ENCODE measurements at regions not wholly inside any gene's neighbourhood (a gene's known extent, or its start where the extent isn't known, plus 50 kb on each side); places are given as distances from the start of the nearest gene placed in this dataset.

DNA sequence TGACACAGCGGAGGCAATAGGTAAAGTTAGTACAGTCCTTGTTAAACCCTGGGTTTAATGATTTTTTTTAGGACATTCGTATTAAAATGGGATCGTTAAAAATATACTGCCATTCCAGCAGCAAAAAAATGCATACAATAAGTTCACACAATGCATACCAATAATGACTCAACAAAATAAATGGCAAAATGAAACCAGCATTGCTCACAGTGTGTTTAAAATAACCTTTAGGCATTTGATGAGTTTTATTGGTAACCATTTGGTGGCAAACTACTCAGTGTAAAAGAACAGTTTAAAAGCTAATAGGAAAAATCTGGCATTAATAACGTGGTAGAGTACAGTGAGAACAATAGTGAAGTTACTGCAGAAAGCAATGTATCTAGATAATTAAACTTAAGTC is 539.0 kb upstream of the PIK3C3 start:
- H3K27ac ChIP-seq: no peak overlapping the region
- H3K4me3 ChIP-seq: no peak overlapping the region
- no peaks in the 10 kb centered on the region for H3K36me3 ChIP-seq
- H3K4me1 ChIP-seq: no peaks in the 10 kb centered on the region
- H3K9me3 ChIP-seq: no peaks in the 10 kb centered on the region
- no peak for DNase-seq
- TF ChIP-seq, protein P1, sequence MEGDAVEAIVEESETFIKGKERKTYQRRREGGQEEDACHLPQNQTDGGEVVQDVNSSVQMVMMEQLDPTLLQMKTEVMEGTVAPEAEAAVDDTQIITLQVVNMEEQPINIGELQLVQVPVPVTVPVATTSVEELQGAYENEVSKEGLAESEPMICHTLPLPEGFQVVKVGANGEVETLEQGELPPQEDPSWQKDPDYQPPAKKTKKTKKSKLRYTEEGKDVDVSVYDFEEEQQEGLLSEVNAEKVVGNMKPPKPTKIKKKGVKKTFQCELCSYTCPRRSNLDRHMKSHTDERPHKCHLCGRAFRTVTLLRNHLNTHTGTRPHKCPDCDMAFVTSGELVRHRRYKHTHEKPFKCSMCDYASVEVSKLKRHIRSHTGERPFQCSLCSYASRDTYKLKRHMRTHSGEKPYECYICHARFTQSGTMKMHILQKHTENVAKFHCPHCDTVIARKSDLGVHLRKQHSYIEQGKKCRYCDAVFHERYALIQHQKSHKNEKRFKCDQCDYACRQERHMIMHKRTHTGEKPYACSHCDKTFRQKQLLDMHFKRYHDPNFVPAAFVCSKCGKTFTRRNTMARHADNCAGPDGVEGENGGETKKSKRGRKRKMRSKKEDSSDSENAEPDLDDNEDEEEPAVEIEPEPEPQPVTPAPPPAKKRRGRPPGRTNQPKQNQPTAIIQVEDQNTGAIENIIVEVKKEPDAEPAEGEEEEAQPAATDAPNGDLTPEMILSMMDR (IDR thresholded peaks at IDR 0.05): no peak
- TF ChIP-seq POLR2A (IDR thresholded peaks at IDR 0.05): no peak
- H3K27me3 ChIP-seq: no peaks in the 10 kb centered on the region

DNA sequence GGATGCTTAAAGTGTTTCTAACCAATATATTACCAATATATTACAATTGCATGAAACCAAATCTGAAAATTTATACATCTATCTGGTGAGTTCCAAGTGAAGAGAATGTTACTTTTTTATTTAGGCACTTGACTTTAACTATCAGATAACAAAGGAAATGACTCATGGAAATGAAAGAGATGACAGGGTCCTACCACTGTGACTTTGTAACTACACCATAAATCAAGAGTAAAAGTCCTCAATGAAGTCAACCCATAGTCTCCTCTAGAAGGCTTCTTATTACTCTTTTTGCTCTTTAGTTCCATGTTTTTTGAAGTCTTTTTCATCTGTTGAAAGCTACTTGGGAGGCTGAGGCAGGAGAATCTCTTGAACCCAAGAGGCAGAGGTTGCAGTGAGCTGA is 545.0 kb upstream of the PIK3C3 start:
- DNase-seq: no peak
- Histone ChIP-seq H3K9me3 (no peaks in the 10 kb centered on the region), H3K36me3 (no peaks in the 10 kb centered on the region), H3K27ac (no peak overlapping the region), H3K4me1 (no peaks in the 10 kb centered on the region), H3K27me3 (no peaks in the 10 kb centered on the region), H3K4me3 (no peak overlapping the region)
- TF ChIP-seq, protein P1 (IDR thresholded peaks at IDR 0.05): no peak
- no peak for TF ChIP-seq POLR2A (IDR thresholded peaks at IDR 0.05)

DNA sequence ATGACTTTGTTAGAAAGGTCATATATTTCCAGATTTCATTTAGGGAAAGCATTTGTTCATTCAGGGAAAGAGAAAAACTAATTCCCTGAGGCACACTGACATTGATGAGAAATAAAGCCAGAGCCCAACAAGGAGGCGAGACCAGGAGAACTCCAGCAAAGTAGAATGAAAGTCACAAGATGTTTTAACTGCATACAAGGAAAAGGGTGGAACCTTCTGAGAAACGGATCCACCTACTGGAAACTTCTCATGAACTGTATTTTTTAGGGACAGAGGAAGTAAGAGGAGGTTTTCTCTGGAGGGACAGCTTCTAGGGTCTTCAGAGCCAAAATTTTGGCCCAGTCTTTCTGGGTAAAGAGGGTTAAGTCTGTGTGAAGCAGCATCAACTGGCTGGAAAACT is 548.2 kb upstream of the PIK3C3 start:
- DNase-seq: no peak
- H3K36me3 ChIP-seq: no peaks in the 10 kb centered on the region
- H3K4me1 ChIP-seq: no peaks in the 10 kb centered on the region
- TF ChIP-seq, protein P1 (IDR thresholded peaks at IDR 0.05): no peak
- TF ChIP-seq POLR2A (IDR thresholded peaks at IDR 0.05): no peak
- H3K27me3 ChIP-seq: no peaks in the 10 kb centered on the region
- H3K9me3 ChIP-seq: no peaks in the 10 kb centered on the region
- no peak overlapping the region for H3K4me3 ChIP-seq
- no peak overlapping the region for H3K27ac ChIP-seq

DNA sequence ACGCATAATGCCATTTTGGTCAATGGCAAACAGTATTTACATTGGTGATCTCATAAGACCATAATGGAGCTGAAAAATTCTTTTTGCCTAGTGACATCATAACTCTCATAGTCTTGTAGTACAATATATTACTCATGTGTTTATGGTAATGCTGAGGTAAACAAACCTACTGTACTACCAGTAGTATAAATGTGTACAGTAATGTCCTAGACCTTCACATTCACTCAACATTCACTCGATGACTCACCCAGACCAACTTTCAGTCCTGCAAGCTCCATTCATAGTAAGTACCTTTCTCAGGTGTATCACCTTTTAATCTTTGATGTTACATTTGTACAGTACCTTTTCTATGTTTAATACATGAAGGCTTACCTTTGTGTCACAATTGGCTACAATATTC is 558.2 kb upstream of the PIK3C3 start:
- H3K4me1 ChIP-seq: no peaks in the 10 kb centered on the region
- no peaks in the 10 kb centered on the region for H3K9me3 ChIP-seq
- DNase-seq: no peak
- TF ChIP-seq POLR2A (IDR thresholded peaks at IDR 0.05): no peak
- TF ChIP-seq, protein P1 (IDR thresholded peaks at IDR 0.05): no peak
- H3K36me3 ChIP-seq: no peaks in the 10 kb centered on the region
- H3K27ac ChIP-seq: no peak overlapping the region
- no peak overlapping the region for H3K4me3 ChIP-seq
- no peaks in the 10 kb centered on the region for H3K27me3 ChIP-seq

DNA sequence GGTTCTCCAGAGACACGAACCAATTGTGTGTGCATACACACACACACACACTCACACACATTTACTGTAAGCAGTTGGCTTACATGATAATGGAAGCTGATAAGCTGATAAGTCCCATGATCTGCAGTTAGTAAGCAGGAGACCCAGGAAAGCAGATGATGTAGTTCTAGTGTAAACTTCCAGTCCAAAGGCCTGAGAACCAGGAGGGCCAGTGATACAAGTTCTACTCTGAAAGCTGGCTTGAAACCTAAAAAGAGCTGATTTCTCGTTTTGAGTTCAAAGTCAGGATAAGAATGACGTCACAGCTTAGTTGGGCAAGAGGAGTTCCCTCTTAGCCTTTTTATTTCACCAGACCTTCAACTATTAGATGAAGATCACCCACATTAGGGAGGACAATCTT is 558.8 kb upstream of the PIK3C3 start:
- H3K27ac ChIP-seq: no peak overlapping the region
- no peaks in the 10 kb centered on the region for H3K4me1 ChIP-seq
- no peaks in the 10 kb centered on the region for H3K36me3 ChIP-seq
- H3K27me3 ChIP-seq: no peaks in the 10 kb centered on the region
- no peak for DNase-seq
- H3K4me3 ChIP-seq: no peak overlapping the region
- TF ChIP-seq, protein P1 (IDR thresholded peaks at IDR 0.05): no peak
- no peak for TF ChIP-seq POLR2A (IDR thresholded peaks at IDR 0.05)
- H3K9me3 ChIP-seq: no peaks in the 10 kb centered on the region

DNA sequence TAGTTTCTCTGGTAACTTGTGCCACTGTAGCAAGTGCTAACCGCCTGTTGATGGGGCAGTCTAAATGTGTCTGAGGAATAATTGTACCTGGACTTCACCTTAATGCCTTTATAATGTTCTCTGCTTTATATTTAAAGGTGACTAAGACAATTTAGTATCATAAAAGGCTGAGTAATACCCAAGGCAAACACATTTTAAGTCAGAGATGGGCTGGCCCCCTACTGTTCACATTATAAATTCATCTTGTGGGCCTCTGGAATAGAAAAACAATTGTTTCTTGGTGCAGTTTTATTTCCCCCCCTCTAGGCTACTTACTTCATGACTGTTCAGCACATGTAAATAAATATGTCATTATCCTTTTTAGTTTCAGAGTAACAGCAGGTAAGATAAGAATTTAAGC is 559.3 kb upstream of the PIK3C3 start:
- Histone ChIP-seq H3K36me3 (no peaks in the 10 kb centered on the region), H3K27ac (no peak overlapping the region), H3K9me3 (no peaks in the 10 kb centered on the region), H3K4me1 (no peaks in the 10 kb centered on the region), H3K27me3 (no peaks in the 10 kb centered on the region), H3K4me3 (no peak overlapping the region)
- TF ChIP-seq POLR2A (IDR thresholded peaks at IDR 0.05): no peak
- TF ChIP-seq, protein P1 (IDR thresholded peaks at IDR 0.05): no peak
- no peak for DNase-seq

Measured in Peyer's patch (tissue), 4 donors.